Endothelial cell (in vitro differentiated cells): ENCODE measurements at regions not wholly inside any gene's neighbourhood (a gene's known extent, or its start where the extent isn't known, plus 50 kb on each side); places are given as distances from the start of the nearest gene placed in this dataset.

Experiments
- DNase-seq: peaks from one replicate; pipeline ENCODE4 v3.0.0; 2021; ENCODE audit warnings: low spot score
- H3K27ac Mint-ChIP-seq: one replicate; pipeline ENCODE4 v1.8.0; 2021; ENCODE audit warnings: mixed read lengths, inconsistent platforms; ENCODE audit not compliant: unreplicated experiment
- H3K27me3 Mint-ChIP-seq: one replicate; pipeline ENCODE4 v1.8.0; 2021; ENCODE audit warnings: mild to moderate bottlenecking, moderate library complexity, mixed read lengths, inconsistent platforms; ENCODE audit not compliant: unreplicated experiment
- H3K36me3 Mint-ChIP-seq: one replicate; pipeline ENCODE4 v1.8.0; 2021; ENCODE audit warnings: mild to moderate bottlenecking, low read depth, mixed read lengths, inconsistent platforms; ENCODE audit not compliant: unreplicated experiment
- H3K4me1 Mint-ChIP-seq: one replicate; pipeline ENCODE4 v1.8.0; 2021; ENCODE audit warnings: mild to moderate bottlenecking, mixed read lengths, inconsistent platforms; ENCODE audit not compliant: unreplicated experiment
- H3K4me3 Mint-ChIP-seq: one replicate; pipeline ENCODE4 v1.8.0; 2021; ENCODE audit warnings: mild to moderate bottlenecking, mixed read lengths, inconsistent platforms; ENCODE audit not compliant: unreplicated experiment
- H3K9me3 Mint-ChIP-seq: one replicate; pipeline ENCODE4 v1.8.0; 2021; ENCODE audit warnings: mixed read lengths, inconsistent platforms; ENCODE audit not compliant: unreplicated experiment
- TF ChIP-seq, protein P1 (sequence below): fragments of 200-600 bp; sonication (generic); IDR thresholded peaks from one replicate; pipeline ENCODE4 v1.5.0; 2021; ENCODE audit warnings: antibody characterized with exemption; ENCODE audit not compliant: unreplicated experiment

GRCh38 chr14:84152452-84152851 is 1377.5 kb upstream of the FLRT2 start:
- no peaks in the 10 kb centered on the region for H3K27me3 Mint-ChIP-seq
- no peak for DNase-seq
- H3K36me3 Mint-ChIP-seq, result no peaks in the 10 kb centered on the region
- TF ChIP-seq, protein P1, sequence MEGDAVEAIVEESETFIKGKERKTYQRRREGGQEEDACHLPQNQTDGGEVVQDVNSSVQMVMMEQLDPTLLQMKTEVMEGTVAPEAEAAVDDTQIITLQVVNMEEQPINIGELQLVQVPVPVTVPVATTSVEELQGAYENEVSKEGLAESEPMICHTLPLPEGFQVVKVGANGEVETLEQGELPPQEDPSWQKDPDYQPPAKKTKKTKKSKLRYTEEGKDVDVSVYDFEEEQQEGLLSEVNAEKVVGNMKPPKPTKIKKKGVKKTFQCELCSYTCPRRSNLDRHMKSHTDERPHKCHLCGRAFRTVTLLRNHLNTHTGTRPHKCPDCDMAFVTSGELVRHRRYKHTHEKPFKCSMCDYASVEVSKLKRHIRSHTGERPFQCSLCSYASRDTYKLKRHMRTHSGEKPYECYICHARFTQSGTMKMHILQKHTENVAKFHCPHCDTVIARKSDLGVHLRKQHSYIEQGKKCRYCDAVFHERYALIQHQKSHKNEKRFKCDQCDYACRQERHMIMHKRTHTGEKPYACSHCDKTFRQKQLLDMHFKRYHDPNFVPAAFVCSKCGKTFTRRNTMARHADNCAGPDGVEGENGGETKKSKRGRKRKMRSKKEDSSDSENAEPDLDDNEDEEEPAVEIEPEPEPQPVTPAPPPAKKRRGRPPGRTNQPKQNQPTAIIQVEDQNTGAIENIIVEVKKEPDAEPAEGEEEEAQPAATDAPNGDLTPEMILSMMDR, result no peak
- H3K4me3 Mint-ChIP-seq, result no peak overlapping the region
- no peaks in the 10 kb centered on the region for H3K9me3 Mint-ChIP-seq
- no peaks in the 10 kb centered on the region for H3K4me1 Mint-ChIP-seq
- no peak overlapping the region for H3K27ac Mint-ChIP-seq

GRCh38 chr14:84162633-84163032 is 1367.3 kb upstream of the FLRT2 start:
- H3K27ac Mint-ChIP-seq, result no peak overlapping the region
- no peak for DNase-seq
- H3K9me3 Mint-ChIP-seq, result no peaks in the 10 kb centered on the region
- H3K36me3 Mint-ChIP-seq, result no peaks in the 10 kb centered on the region
- TF ChIP-seq, protein P1, result no peak
- no peaks in the 10 kb centered on the region for H3K27me3 Mint-ChIP-seq
- no peak overlapping the region for H3K4me3 Mint-ChIP-seq
- H3K4me1 Mint-ChIP-seq, result no peaks in the 10 kb centered on the region

- Mint-ChIP-seq H3K4me1 (no peaks in the 10 kb centered on the region), H3K36me3 (no peaks in the 10 kb centered on the region), H3K27ac (no peak overlapping the region), H3K9me3 (no peaks in the 10 kb centered on the region), H3K27me3 (no peaks in the 10 kb centered on the region), H3K4me3 (no peak overlapping the region)
- TF ChIP-seq, protein P1, result no peak
- no peak for DNase-seq
Observed at GRCh38 chr14:84167026-84167425, 1362.9 kb upstream of the FLRT2 start.

DNA sequence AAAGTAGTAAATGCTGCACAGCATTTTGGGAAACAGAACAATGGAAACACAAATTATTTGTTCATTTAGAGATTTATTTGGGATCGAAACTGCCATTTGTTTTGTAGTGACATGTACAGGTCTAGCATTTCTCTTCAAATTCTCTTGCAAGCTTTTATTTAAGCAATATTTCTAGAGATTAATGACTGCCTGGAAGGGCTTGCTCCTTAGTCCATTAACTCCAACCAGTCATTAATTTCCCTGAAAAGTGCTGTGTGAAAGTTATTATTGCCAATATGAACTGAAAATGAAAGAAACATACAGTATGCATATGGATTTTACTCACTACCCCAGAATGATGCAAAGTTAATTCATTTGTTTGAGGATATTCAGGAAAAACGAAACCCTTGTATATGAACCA is 1349.6 kb upstream of the FLRT2 start:
- Mint-ChIP-seq H3K4me3 (no peak overlapping the region), H3K27ac (no peak overlapping the region), H3K27me3 (no peaks in the 10 kb centered on the region), H3K4me1 (peaks cover 2% of the 10 kb centered on the region), H3K36me3 (no peaks in the 10 kb centered on the region), H3K9me3 (no peaks in the 10 kb centered on the region)
- DNase-seq, result no peak
- TF ChIP-seq, protein P1, result no peak

- Mint-ChIP-seq H3K9me3 (no peaks in the 10 kb centered on the region), H3K27me3 (no peaks in the 10 kb centered on the region), H3K4me3 (no peak overlapping the region), H3K27ac (no peak overlapping the region), H3K4me1 (peaks cover 2% of the 10 kb centered on the region), H3K36me3 (no peaks in the 10 kb centered on the region)
- DNase-seq, result no peak
- TF ChIP-seq, protein P1, result no peak
Observed at GRCh38 chr14:84181072-84181471, 1348.9 kb upstream of the FLRT2 start.
